Suppressor macrophage treated with lipopolysaccharide for 4 hours (primary cell): ENCODE measurements at regions not wholly inside any gene's neighbourhood (a gene's known extent, or its start where the extent isn't known, plus 50 kb on each side); places are given as distances from the start of the nearest gene placed in this dataset.

Source experiments
- DNase-seq: peaks from one replicate; pipeline ENCODE4 v3.0.0-alpha.2; 2020

GRCh38 chr14:82390586-82390985 lies 856.9 kb upstream of the SEL1L start:
- DNase-seq = no peak

DNA sequence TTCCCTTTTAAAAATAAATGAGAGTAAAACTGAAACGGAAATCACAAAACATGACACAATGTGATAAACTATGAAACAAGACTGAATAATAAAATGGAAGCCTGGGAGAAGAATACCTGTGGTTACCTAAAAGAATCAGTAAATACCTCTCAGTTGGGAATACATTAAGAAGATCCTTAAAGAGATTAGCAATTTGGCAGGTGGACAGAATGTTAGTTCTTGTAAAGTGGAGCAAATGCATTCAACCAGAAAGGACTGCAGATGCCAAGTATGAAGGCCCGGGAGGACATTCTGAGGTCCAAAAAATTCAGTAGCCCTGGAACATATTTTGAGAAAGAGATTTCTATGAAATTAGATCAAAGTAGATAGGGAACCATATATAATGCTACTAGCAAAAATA lies 861.3 kb upstream of the SEL1L start:
- no peak for DNase-seq

DNA sequence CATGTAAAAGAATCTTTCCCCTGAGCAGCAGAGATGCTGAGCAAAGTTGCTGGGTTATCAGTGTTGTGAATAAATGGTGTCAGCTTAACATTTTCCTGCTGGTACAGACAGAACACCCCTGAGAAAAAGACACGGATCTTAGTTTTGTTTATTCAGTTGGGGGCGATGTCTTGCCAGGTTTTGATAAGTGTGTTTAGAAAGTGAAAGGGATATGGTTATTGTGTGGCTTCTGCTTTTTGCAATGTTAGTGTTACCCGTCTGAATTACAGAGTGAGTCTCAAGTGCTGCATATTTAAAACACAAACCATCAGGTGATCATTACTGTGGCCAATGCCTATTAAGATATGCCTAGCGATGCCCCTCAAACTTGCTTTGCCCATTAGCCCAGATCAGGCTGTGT lies 864.6 kb upstream of the SEL1L start:
- no peak for DNase-seq

DNA sequence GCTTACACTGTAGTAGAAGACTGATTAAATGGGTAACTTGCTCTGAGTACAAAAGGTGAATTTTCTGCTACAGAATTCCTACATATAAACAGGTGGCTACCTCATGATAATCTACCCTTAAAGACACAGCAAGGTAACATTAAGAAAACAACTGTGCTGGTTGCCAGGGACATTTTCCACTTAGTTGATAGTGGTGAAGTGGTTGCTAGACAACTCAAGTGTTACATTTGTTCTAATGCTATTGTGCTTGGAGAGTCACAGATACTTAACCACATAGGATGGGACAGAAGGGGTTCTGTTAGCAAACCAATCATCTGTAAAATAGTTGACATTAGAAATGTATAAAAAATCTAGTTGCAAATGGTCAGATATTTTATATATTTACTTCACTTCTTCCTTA lies 870.3 kb upstream of the SEL1L start:
- DNase-seq = no peak

GRCh38 chr14:82410064-82410463 lies 876.4 kb upstream of the SEL1L start:
- no peak for DNase-seq

DNA sequence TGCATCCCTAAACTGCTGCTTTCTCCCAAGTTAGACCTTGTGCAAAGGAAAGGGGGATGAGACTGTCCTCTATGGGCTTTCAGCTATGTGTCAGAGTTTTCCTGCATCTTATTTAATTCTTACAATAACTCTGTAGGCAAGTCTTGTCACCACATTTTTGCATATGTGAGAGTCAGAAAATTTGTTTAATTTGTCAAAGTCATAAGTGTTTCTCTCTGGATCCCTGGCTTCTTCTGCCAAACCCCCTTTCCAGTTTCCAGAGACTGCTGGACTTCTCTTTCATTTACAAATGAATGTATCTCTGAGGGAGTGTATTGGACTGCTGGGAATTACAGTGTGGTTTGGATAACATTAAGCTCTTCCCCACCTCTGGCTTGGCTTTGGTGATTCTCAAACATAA lies 877.6 kb upstream of the SEL1L start:
- no peak for DNase-seq

- no peak for DNase-seq
These were observed 878.9 kb upstream of the SEL1L start for GRCh38 chr14:82412545-82412944.

GRCh38 chr14:82414853-82415539 lies 881.3 kb upstream of the SEL1L start:
- no peak for DNase-seq

DNA sequence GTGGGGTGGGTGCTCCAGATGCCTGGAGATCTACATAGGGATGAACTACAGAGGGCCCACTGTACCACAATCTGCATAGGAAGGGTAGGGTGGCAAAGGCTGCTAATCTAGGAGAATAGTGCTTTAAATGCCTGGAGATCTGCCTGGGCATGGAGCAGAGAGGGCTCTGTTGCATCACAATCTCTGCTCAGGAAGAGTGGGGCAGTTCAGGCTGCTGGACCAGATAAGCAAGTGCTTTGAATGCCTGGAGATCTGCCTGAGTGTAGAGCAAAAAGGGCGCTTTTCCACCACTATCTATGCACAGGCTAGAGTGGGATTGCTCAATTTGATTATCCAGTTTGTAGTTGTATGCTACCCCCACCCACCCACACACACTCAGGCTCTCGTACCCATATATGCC lies 886.3 kb upstream of the SEL1L start:
- no peak for DNase-seq

DNA sequence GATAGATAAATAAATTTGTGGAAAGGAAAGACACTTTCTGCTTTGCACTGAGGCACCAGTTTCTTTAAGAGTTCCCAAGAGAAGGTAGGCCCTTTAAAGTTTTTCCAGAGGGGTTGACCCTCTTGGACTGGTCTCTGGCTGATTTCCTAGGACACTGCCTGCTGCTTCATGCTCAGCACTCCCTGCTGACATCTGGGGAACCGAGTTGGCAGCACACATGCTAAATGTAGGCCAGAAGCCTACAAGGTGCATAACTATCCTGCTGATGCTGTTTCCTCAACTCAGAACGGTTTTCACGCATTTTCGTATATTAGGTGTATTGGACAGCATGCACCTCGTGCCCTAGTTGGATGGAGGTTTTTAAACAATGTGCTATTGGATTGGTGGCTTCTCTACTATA lies 887.2 kb upstream of the SEL1L start:
- DNase-seq = no peak

GRCh38 chr14:82421286-82421685 lies 887.6 kb upstream of the SEL1L start:
- DNase-seq = no peak

DNA sequence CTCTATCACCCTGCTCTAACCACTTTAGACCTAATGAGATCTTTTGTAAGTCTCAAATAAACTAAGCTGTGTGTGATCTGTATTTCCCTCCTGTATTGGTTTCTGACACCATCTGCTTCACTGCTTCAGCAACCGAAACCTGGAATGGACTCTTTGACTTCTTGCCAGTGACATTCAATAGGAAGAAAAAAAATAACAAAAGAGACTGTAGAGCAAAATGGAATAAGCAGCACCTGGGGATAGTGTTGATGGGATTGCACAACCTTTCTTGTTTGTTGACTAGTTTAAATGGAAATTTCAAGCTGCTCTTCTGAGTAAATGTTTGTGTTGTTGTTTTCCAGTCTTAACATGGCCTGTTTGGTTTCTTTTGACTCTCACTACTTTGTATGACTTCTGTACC lies 888.6 kb upstream of the SEL1L start:
- no peak for DNase-seq

DNA sequence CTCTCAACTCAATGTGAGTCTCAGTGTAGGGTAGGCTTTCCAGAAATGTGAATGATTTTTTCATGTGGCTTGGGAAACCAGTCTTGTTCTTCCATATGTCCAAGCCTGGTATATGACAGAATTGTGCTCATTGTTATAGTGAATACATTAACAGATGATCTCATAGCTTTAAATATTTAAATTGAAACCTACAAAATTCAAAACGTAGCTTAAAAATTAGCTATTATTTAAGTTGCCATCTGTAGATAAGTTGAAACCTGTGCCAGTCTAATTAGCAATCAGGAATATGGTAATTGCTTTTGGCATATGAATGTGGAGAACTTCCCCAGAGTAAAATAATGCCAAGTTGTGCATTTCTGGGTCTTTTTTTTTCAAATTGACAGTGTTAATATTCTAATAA lies 891.6 kb upstream of the SEL1L start:
- no peak for DNase-seq

DNA sequence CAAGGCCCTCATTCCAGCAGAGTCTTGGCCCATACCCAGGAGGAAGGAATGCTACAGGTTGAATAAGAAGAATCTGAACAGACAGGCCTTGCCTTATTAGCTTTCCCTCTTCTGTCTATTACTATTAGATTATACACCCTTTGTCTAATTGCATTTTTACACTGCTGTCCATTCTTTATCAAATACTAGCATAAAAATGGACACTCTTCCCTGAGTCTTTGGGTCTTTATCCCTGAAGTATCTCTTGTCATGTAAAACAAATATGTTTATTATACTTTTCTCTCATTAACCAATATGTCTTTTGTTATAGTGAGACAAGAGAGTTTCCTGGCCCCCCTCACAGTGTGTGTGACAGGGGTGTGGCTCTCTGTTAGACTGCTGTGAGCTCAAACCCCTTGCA lies 897.4 kb upstream of the SEL1L start:
- no peak for DNase-seq

- DNase-seq = no peak
These were observed 898.9 kb upstream of the SEL1L start for GRCh38 chr14:82432301-82433105.

DNA sequence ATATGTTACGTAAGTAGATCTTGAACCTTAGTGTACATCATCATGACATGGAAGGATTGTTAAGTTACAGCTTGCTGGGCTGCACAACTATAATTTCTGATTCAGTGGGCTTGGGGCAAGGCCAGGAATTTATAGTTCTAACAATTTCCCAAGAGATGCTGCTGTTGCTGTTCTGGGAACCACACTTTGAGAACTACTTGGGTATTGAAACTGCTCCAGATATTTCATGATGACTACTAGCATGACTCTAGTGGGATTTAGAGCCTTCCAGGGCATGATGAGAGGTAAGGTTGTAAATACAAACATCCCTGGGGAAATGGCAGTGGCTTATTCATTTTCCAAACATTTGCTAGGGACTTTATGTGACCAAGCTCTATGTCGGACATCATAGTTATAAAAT lies 904.8 kb upstream of the SEL1L start:
- DNase-seq = no peak

GRCh38 chr14:82441270-82441669 lies 907.6 kb upstream of the SEL1L start:
- no peak for DNase-seq

DNA sequence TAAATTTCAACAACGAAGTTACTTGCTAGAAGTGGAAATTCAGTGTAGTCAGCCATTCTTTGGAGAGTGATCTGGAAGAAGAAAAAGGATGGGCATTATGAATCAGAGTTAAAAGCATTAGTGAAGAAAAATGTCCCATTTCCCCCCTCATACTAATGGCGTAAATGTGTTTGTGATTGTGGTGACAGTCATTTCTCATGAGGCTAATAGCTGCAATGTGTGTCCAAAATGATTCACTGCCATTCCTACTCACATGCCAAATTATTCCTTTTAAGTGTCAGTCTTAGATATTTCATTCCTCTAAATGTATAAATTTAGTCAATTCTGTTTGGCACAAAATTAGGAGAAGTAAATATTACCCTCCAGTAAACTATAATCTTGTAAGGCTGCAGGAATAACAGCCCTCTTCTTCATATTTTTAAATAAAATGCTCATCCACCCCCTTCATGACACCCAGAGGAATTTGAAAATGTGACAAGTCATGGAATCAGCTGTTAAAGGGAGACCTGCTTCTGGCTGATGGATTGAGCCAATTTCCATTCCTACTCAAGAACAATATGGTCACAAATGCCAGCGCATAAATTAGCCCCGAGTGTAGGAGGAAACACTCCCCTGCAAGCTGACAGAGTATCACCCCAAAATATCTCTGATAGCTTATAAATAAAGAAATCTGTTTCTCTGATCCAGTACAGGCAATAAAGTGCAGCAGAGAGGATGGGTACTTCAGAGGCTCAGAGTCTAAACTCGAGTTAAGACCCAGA lies 912.3 kb upstream of the SEL1L start:
- no peak for DNase-seq

DNA sequence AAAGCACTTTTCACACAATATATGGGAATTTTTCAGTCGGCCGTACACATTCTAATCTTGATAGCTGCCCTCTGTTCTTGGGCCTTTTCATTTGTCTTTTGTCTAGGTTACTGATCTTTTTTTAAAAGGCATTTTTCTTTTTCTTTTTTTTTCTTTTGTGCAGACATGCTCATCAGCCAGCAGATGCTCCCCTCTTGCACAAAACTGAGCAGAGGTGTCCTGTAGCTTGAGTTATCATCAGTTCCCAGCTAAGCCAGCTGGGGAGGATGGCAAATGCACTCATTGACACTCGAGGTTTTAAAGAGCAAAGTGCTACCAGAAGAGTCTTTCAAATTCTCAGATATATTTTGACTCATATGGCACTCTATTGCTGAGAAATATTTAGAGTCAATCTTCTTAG lies 913.9 kb upstream of the SEL1L start:
- no peak for DNase-seq

GRCh38 chr14:82449926-82450468 lies 916.3 kb upstream of the SEL1L start:
- no peak for DNase-seq

- DNase-seq = no peak
These were observed 918.0 kb upstream of the SEL1L start for GRCh38 chr14:82451675-82452074.

DNA sequence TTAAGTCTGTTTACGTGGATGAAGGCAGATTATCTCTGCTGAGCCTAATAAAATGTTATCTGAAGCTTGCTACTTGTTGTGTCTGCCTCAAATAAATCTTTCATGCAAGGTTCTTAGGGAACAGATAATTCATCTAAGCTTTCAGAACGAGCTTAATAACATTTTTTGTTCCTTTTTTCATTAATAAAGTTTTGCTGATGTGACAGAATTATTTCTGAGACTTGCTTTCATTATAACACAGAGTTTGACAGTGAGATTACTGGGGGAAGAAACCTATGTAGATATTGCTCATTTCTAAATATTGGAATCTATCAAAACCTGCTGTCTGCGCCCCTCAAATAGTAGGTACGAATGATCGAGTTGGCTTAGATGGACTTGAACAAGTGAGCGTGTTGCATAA lies 948.7 kb upstream of the SEL1L start:
- DNase-seq = no peak

- no peak for DNase-seq
These were observed 954.8 kb upstream of the SEL1L start for GRCh38 chr14:82488473-82488872.

DNA sequence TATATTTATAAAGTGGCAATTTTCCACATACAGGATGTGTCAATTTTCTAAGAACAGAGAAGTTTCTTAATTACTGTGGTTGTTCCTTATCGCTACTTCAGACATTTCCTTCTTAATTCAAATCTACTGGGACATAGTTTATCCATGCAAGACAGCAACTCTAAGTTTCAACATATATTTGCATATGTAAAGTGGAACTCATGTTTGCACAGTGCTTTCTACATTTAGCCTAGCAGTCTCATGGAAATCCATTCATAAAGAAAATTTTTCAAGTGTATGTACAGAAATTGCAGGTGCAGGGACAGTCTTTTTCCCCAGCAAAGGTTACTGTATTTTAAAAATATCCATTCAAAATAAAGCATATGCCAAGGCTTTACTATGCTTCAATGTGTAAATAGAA lies 956.7 kb upstream of the SEL1L start:
- no peak for DNase-seq
